ENCODE measurements at regions not wholly inside any gene's neighbourhood (a gene's known extent, or its start where the extent isn't known, plus 50 kb on each side); places are given as distances from the start of the nearest gene placed in this dataset.

GRCh38 chr2:129002751-129003150 is 684.1 kb upstream of the HS6ST1 start:
- Histone ChIP-seq H3K79me2 (ENCODE audit: control insufficient read depth, insufficient read depth, low read length) (no peaks in the 10 kb centered on the region), H3K4me2 (ENCODE audit: extremely low read depth, insufficient read depth, low read length) (no peak overlapping the region), H3K27ac (ENCODE audit: insufficient read depth, low read length) (no peak overlapping the region), H2AFZ (ENCODE audit: low read length) (no peak overlapping the region), H3K9ac (ENCODE audit: insufficient read depth, low read length) (no peak overlapping the region), H3K27me3 (ENCODE audit: control insufficient read depth, insufficient read depth, low read length) (no peaks in the 10 kb centered on the region), H3K4me1 (ENCODE audit: control insufficient read depth, extremely low read depth, insufficient read depth, low read length) (no peaks in the 10 kb centered on the region), H4K20me1 (ENCODE audit: control insufficient read depth, extremely low read depth, insufficient read depth, low read length) (no peaks in the 10 kb centered on the region), H3K9me3 (ENCODE audit: control insufficient read depth, insufficient read depth, low read depth, low read length) (no peaks in the 10 kb centered on the region), H3K4me3 (replicated peaks in 1 of 4; ENCODE audit: control extremely low read depth in 1 of 4, insufficient read depth in 1 of 4, low read depth in 3 of 4, low read length in 4 of 4) (no peak overlapping the region), H3K36me3 (ENCODE audit: control insufficient read depth, insufficient read depth, low read length) (no peaks in the 10 kb centered on the region)
- TF ChIP-seq CTCF (conservative IDR thresholded peaks at IDR 0.05 in 1 of 2, IDR thresholded peaks at IDR 0.05 in 1 of 2; ENCODE audit: low read depth in 1 of 2, low read length in 2 of 2) = no peak
- TF ChIP-seq EZH2 (IDR thresholded peaks at IDR 0.05; ENCODE audit: low read length, missing control alignments) = no peak
- DNase-seq (ENCODE audit: low read depth in 2 of 2) = no peak

- no peak overlapping the region for H3K9ac ChIP-seq (ENCODE audit: insufficient read depth, low read length)
- H3K27me3 ChIP-seq (ENCODE audit: control insufficient read depth, insufficient read depth, low read length) = no peaks in the 10 kb centered on the region
- H3K4me1 ChIP-seq (ENCODE audit: control insufficient read depth, extremely low read depth, insufficient read depth, low read length) = no peaks in the 10 kb centered on the region
- no peaks in the 10 kb centered on the region for H3K36me3 ChIP-seq (ENCODE audit: control insufficient read depth, insufficient read depth, low read length)
- no peaks in the 10 kb centered on the region for H3K79me2 ChIP-seq (ENCODE audit: control insufficient read depth, insufficient read depth, low read length)
- no peak for TF ChIP-seq CTCF (conservative IDR thresholded peaks at IDR 0.05 in 1 of 2, IDR thresholded peaks at IDR 0.05 in 1 of 2; ENCODE audit: low read depth in 1 of 2, low read length in 2 of 2)
- TF ChIP-seq EZH2 (IDR thresholded peaks at IDR 0.05; ENCODE audit: low read length, missing control alignments) = no peak
- DNase-seq (ENCODE audit: low read depth in 2 of 2) = no peak
- no peak overlapping the region for H3K4me2 ChIP-seq (ENCODE audit: extremely low read depth, insufficient read depth, low read length)
- H3K27ac ChIP-seq (ENCODE audit: insufficient read depth, low read length) = no peak overlapping the region
- no peak overlapping the region for H3K4me3 ChIP-seq (replicated peaks in 1 of 4; ENCODE audit: control extremely low read depth in 1 of 4, insufficient read depth in 1 of 4, low read depth in 3 of 4, low read length in 4 of 4)
- no peak overlapping the region for H2AFZ ChIP-seq (ENCODE audit: low read length)
- H4K20me1 ChIP-seq (ENCODE audit: control insufficient read depth, extremely low read depth, insufficient read depth, low read length) = no peaks in the 10 kb centered on the region
- no peaks in the 10 kb centered on the region for H3K9me3 ChIP-seq (ENCODE audit: control insufficient read depth, insufficient read depth, low read depth, low read length)
Observed at GRCh38 chr2:129004485-129004884, 685.8 kb upstream of the HS6ST1 start.

- H3K27me3 ChIP-seq (ENCODE audit: control insufficient read depth, insufficient read depth, low read length) = no peaks in the 10 kb centered on the region
- H3K27ac ChIP-seq (ENCODE audit: insufficient read depth, low read length) = no peak overlapping the region
- DNase-seq (ENCODE audit: low read depth in 2 of 2) = no peak
- H3K9ac ChIP-seq (ENCODE audit: insufficient read depth, low read length) = no peak overlapping the region
- no peaks in the 10 kb centered on the region for H4K20me1 ChIP-seq (ENCODE audit: control insufficient read depth, extremely low read depth, insufficient read depth, low read length)
- no peak for TF ChIP-seq EZH2 (IDR thresholded peaks at IDR 0.05; ENCODE audit: low read length, missing control alignments)
- TF ChIP-seq CTCF (conservative IDR thresholded peaks at IDR 0.05 in 1 of 2, IDR thresholded peaks at IDR 0.05 in 1 of 2; ENCODE audit: low read depth in 1 of 2, low read length in 2 of 2) = no peak
- no peak overlapping the region for H2AFZ ChIP-seq (ENCODE audit: low read length)
- H3K79me2 ChIP-seq (ENCODE audit: control insufficient read depth, insufficient read depth, low read length) = no peaks in the 10 kb centered on the region
- no peak overlapping the region for H3K4me2 ChIP-seq (ENCODE audit: extremely low read depth, insufficient read depth, low read length)
- no peak overlapping the region for H3K4me3 ChIP-seq (replicated peaks in 1 of 4; ENCODE audit: control extremely low read depth in 1 of 4, insufficient read depth in 1 of 4, low read depth in 3 of 4, low read length in 4 of 4)
- H3K36me3 ChIP-seq (ENCODE audit: control insufficient read depth, insufficient read depth, low read length) = no peaks in the 10 kb centered on the region
- no peaks in the 10 kb centered on the region for H3K9me3 ChIP-seq (ENCODE audit: control insufficient read depth, insufficient read depth, low read depth, low read length)
- H3K4me1 ChIP-seq (ENCODE audit: control insufficient read depth, extremely low read depth, insufficient read depth, low read length) = no peaks in the 10 kb centered on the region
Observed at GRCh38 chr2:129004940-129005490, 686.3 kb upstream of the HS6ST1 start.
